HT1080 (cell line): ENCODE measurements at regions not wholly inside any gene's neighbourhood (a gene's known extent, or its start where the extent isn't known, plus 50 kb on each side); places are given as distances from the start of the nearest gene placed in this dataset.
A peak's percentile ranks its signal among the peaks of the same experiment; 100 is the strongest.
"Not testable (repeated sequence)": the region's sequence is repeated elsewhere in the genome, so short reads cannot be mapped to it uniquely, and the experiment has no call there.

Experiments used
- DNase-seq: peaks from one replicate; pipeline ENCODE4 v3.0.0-alpha.2; 2015; ENCODE audit warnings: low read depth

- DNase-seq = no peak
These were observed 147.9 kb upstream of the FAM47A start for GRCh38 chrX:34279866-34280560.

GRCh38 chrX:34275699-34276098, 143.6 kb upstream of the FAM47A start:
- no peak for DNase-seq

- DNase-seq = no peak
These were observed 138.3 kb upstream of the FAM47A start for GRCh38 chrX:34270434-34270833.

GRCh38 chrX:34238896-34239295, 106.8 kb upstream of the FAM47A start:
- peak; percentile 1 for DNase-seq

GRCh38 chrX:34230156-34230555, 98.0 kb upstream of the FAM47A start:
- DNase-seq = not testable (repeated sequence)

- DNase-seq = no peak
These were observed 95.7 kb upstream of the FAM47A start for GRCh38 chrX:34227804-34228203.

GRCh38 chrX:34223574-34223973, 91.5 kb upstream of the FAM47A start:
- DNase-seq = no peak

GRCh38 chrX:34218063-34218462, 85.9 kb upstream of the FAM47A start:
- no peak for DNase-seq

- DNase-seq = no peak
These were observed 65.8 kb upstream of the FAM47A start for GRCh38 chrX:34197946-34198345.
